B cell (primary cell): ENCODE measurements at regions not wholly inside any gene's neighbourhood (a gene's known extent, or its start where the extent isn't known, plus 50 kb on each side); places are given as distances from the start of the nearest gene placed in this dataset.
A peak's percentile ranks its signal among the peaks of the same experiment; 100 is the strongest.
"Not testable (repeated sequence)": the region's sequence is repeated elsewhere in the genome, so short reads cannot be mapped to it uniquely, and the experiment has no call there.

ENCODE experiments used
- ATAC-seq: fragments of 200-7000 bp; cut with Tn5 transposase; one replicate; pipeline ENCODE4 v1.10.0; 2021; ENCODE audit warnings: low read depth, mild to moderate bottlenecking, moderate number of reproducible peaks, moderate library complexity
- CTCF ChIA-PET: fragments of 350-600 bp; sonication (Branson Sonifier 250); formaldehyde crosslinking; loops from one replicate; lab custom pipeline; 2021; ENCODE audit warnings: antibody characterized with exemption, inconsistent platforms; lab: Charles Lee
- POLR2A ChIA-PET: fragments of 350-600 bp; sonication (Branson Sonifier 250); formaldehyde crosslinking; loops from one replicate; lab custom pipeline; 2021; ENCODE audit warnings: antibody characterized with exemption; lab: Charles Lee
- DNase-seq: peaks from one replicate; pipeline ENCODE4 v3.0.0; 2013
- H2AFZ ChIP-seq: 2 replicates; pipeline ENCODE4 v1.6.1; 2012; ENCODE audit warnings: mild to moderate bottlenecking, low read depth, low read length; ENCODE audit not compliant: insufficient read depth, poor library complexity, severe bottlenecking
- H3K27ac ChIP-seq, 2 donors: 1 replicate in 1 of 2; 2 replicates in 1 of 2; pipeline ENCODE4 v1.5.1; 2012 to 2013; ENCODE audit warnings: low read length in 2 of 2, mild to moderate bottlenecking in 2 of 2, moderate library complexity in 1 of 2
- H3K27me3 ChIP-seq, 4 experiments: fragments of 200-600 bp in 1 of 4; sonication (generic) in 1 of 4; replicated peaks in 1 of 4; 1 replicate in 2 of 4; 2 replicates in 2 of 4; pipeline versions ENCODE4 v1.6.1 to v1.7.0; 2013 to 2016; ENCODE audit warnings: low read length in 3 of 4, mild to moderate bottlenecking in 2 of 4, mixed read lengths in 1 of 4, moderate library complexity in 1 of 4; ENCODE audit not compliant: insufficient read depth in 4 of 4, control insufficient read depth in 3 of 4; ENCODE audit errors: control extremely low read depth in 1 of 4
- H3K36me3 ChIP-seq, 2 experiments: replicated peaks in 1 of 2; 1 replicate in 1 of 2; 2 replicates in 1 of 2; pipeline versions ENCODE4 v1.6.1 to v1.7.1; 2013; ENCODE audit warnings: low read length in 1 of 2; ENCODE audit not compliant: insufficient read depth in 2 of 2, control insufficient read depth in 1 of 2; ENCODE audit errors: control extremely low read depth in 1 of 2, extremely low read depth in 1 of 2
- H3K4me1 ChIP-seq, 2 donors: fragments of 200-600 bp in 1 of 2; sonication (generic) in 1 of 2; 1 replicate in 1 of 2; 2 replicates in 1 of 2; pipeline versions ENCODE4 v1.5.1 to v1.6.1; 2013 to 2017; ENCODE audit warnings: low read length in 2 of 2; ENCODE audit not compliant: control insufficient read depth in 2 of 2, insufficient read depth in 2 of 2
- H3K4me2 ChIP-seq: replicated peaks from 2 replicates; pipeline ENCODE3; 2012; ENCODE audit warnings: mild to moderate bottlenecking, low read depth, low read length; ENCODE audit not compliant: poor library complexity, severe bottlenecking
- H3K4me3 ChIP-seq, 5 experiments: fragments of 200-600 bp in 1 of 5; sonication (generic) in 1 of 5; 1 replicate in 3 of 5; 2 replicates in 2 of 5; pipeline versions ENCODE4 v1.5.1 to v1.7.0; 2011 to 2016; ENCODE audit warnings: low read length in 4 of 5, mild to moderate bottlenecking in 4 of 5, low read depth in 2 of 5, control low read depth in 1 of 5, moderate library complexity in 1 of 5; ENCODE audit not compliant: insufficient read depth in 1 of 5; ENCODE audit errors: control extremely low read depth in 1 of 5, extremely low read depth in 1 of 5
- H3K79me2 ChIP-seq: fragments of 200-600 bp; sonication (generic); one replicate; pipeline ENCODE4 v1.6.0; 2016; ENCODE audit warnings: low read length; ENCODE audit not compliant: control insufficient read depth, insufficient read depth
- H3K9ac ChIP-seq: fragments of 200-600 bp; sonication (generic); 2 replicates; pipeline ENCODE4 v1.6.1; 2017; ENCODE audit warnings: mild to moderate bottlenecking, low read length, moderate library complexity
- H3K9me3 ChIP-seq, 3 donors: one replicate each; pipeline versions ENCODE4 v1.6.1 to v1.7.1; 2013; ENCODE audit warnings: low read length in 2 of 3; ENCODE audit not compliant: control insufficient read depth in 2 of 3, insufficient read depth in 1 of 3; ENCODE audit errors: control extremely low read depth in 1 of 3
- H4K20me1 ChIP-seq: 2 replicates; pipeline ENCODE4 v1.6.0; 2012; ENCODE audit warnings: mild to moderate bottlenecking, low read length; ENCODE audit not compliant: insufficient read depth, control insufficient read depth, poor library complexity, severe bottlenecking
- H3K27ac Mint-ChIP-seq: one replicate; pipeline ENCODE4 v1.8.0; 2021; ENCODE audit warnings: mixed read lengths
- H3K27me3 Mint-ChIP-seq: one replicate; pipeline ENCODE4 v1.8.0; 2021; ENCODE audit warnings: mixed read lengths
- H3K4me1 Mint-ChIP-seq: one replicate; pipeline ENCODE4 v1.8.0; 2021; ENCODE audit warnings: mixed read lengths
- H3K4me3 Mint-ChIP-seq: one replicate; pipeline ENCODE4 v1.8.0; 2021; ENCODE audit warnings: mixed read lengths
- H3K9me3 Mint-ChIP-seq: one replicate; pipeline ENCODE4 v1.8.0; 2022; ENCODE audit warnings: mixed read lengths; ENCODE audit not compliant: insufficient read depth
- EZH2 ChIP-seq: IDR thresholded peaks from 2 replicates; pipeline ENCODE4 v1.6.1; 2012; ENCODE audit warnings: borderline replicate concordance, low read depth, mild to moderate bottlenecking, moderate library complexity, low read length; ENCODE audit not compliant: insufficient read depth, poor library complexity, severe bottlenecking
- WGBS: methylation state at CpG from one replicate; pipeline ENCODE4 v1.1.5; 2013; ENCODE audit warnings: missing lambda C conversion rate; ENCODE audit not compliant: insufficient coverage; 5-methylcytosine and 5-hydroxymethylcytosine counted together
- intact Hi-C: fragments of 100-400 bp; cut with micrococcal nuclease; formaldehyde crosslinking; loops from one replicate; pipeline ENCODE4 v1.10.0; 2022
- TF ChIP-seq, protein P1 (sequence below): fragments of 200-600 bp; IDR thresholded peaks from one replicate; pipeline ENCODE4 v1.8.0; 2022; ENCODE audit warnings: antibody characterized with exemption, mild to moderate bottlenecking

DNA sequence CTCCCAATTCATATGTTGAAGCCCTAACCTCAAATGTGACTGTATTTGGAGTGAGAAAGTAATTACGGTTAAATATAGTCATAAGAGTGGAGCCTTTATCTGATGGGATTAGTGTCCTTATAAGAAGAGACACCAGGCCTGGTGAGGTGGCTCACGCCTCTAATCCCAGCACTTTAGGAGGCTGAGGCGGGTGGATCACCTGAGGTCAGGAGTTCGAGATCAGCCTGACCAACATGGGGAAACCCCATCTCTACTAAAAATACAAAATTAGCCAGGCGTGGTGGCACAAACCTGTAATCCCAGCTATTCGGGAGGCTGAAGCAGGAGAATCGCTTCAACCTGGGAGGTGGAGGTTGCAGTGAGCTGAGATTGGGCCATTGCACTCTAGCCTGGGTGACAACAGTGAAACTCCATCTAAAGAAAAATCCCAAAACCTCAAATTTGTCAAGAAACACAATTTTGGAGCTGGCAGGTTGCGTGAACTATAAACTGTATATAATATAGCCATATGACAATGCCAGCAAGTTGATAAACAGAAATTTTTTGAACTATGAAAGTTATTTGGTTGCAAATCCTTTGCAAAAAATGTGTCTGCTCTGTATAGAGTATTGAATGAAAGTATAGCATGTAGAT is 125.6 kb upstream of the ZNF217 start:
- ChIA-PET POLR2A (interaction anchor here (0.6 to 0.7 kb wide), 2 partner anchors 69 to 80 kb away, joined by 3 read pairs; no protein-coding TSS in a partner anchor), CTCF (interaction anchor here (1.3 kb wide), 1 partner anchor 151 kb away, joined by 5 read pairs; no protein-coding TSS in a partner anchor)
- H2AFZ ChIP-seq, ATAC-seq, H3K4me3 ChIP-seq, H3K36me3 ChIP-seq, H3K27me3 Mint-ChIP-seq, H3K9me3 ChIP-seq, H3K27me3 ChIP-seq, H3K9me3 Mint-ChIP-seq, intact Hi-C loops, H3K27ac ChIP-seq, H3K4me3 Mint-ChIP-seq, H3K9ac ChIP-seq, H4K20me1 ChIP-seq, H3K79me2 ChIP-seq, DNase-seq, H3K27ac Mint-ChIP-seq: not testable (repeated sequence)
- peaks cover 29% of the 10 kb centered on the region for H3K4me1 Mint-ChIP-seq
- H3K4me2 ChIP-seq: peak overlapping the region; percentile 14
- no CpG with 5 or more reads among the region's 8 CpGs for WGBS
- peaks cover 22 to 37% of the 10 kb centered on the region in 2 donors for H3K4me1 ChIP-seq

GRCh38 chr20:53718142-53719021 is 124.7 kb upstream of the ZNF217 start:
- no peak for DNase-seq
- H3K9ac ChIP-seq: no peak overlapping the region

More at GRCh38 chr20:53718142-53719021, 124.7 kb upstream of the ZNF217 start:
- Histone ChIP-seq H3K36me3 (no peaks in the 10 kb centered on the region), H3K4me1 (peaks cover 22 to 38% of the 10 kb centered on the region in 2 donors), H3K4me3 (no peak overlapping the region), H3K27me3 (no peaks in the 10 kb centered on the region), H3K9me3 (no peaks in the 10 kb centered on the region), H3K79me2 (no peaks in the 10 kb centered on the region), H4K20me1 (no peaks in the 10 kb centered on the region), H3K27ac (no peak overlapping the region), H3K4me2 (no peak overlapping the region), H2AFZ (peak overlapping the region; percentile 9)
- 90% methylated on average over 9 of the region's 13 CpGs for WGBS
- Mint-ChIP-seq H3K27ac (no peak overlapping the region), H3K9me3 (no peaks in the 10 kb centered on the region), H3K4me3 (no peak overlapping the region), H3K27me3 (no peaks in the 10 kb centered on the region), H3K4me1 (peaks cover 29% of the 10 kb centered on the region)
- intact Hi-C loops: no loop called here
- CTCF ChIA-PET: interaction anchor here (0.6 to 1.3 kb wide), 2 partner anchors 54 to 152 kb away, joined by 3 to 5 read pairs; no protein-coding TSS in a partner anchor
- POLR2A ChIA-PET: interaction anchor here (0.7 kb wide), 1 partner anchor 79 kb away, joined by 3 read pairs; no protein-coding TSS in a partner anchor
- TF ChIP-seq, protein P1, sequence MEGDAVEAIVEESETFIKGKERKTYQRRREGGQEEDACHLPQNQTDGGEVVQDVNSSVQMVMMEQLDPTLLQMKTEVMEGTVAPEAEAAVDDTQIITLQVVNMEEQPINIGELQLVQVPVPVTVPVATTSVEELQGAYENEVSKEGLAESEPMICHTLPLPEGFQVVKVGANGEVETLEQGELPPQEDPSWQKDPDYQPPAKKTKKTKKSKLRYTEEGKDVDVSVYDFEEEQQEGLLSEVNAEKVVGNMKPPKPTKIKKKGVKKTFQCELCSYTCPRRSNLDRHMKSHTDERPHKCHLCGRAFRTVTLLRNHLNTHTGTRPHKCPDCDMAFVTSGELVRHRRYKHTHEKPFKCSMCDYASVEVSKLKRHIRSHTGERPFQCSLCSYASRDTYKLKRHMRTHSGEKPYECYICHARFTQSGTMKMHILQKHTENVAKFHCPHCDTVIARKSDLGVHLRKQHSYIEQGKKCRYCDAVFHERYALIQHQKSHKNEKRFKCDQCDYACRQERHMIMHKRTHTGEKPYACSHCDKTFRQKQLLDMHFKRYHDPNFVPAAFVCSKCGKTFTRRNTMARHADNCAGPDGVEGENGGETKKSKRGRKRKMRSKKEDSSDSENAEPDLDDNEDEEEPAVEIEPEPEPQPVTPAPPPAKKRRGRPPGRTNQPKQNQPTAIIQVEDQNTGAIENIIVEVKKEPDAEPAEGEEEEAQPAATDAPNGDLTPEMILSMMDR: no peak
- TF ChIP-seq EZH2: no peak
- ATAC-seq: no peak
